Mesothelial cell of epicardium (in vitro differentiated cells): ENCODE measurements at regions not wholly inside any gene's neighbourhood (a gene's known extent, or its start where the extent isn't known, plus 50 kb on each side); places are given as distances from the start of the nearest gene placed in this dataset.

Source experiments
- DNase-seq, 2 experiments: peaks; one replicate each; pipeline ENCODE4 v3.0.0; 2021; ENCODE audit warnings: low spot score in 2 of 2; ENCODE audit not compliant: unreplicated experiment in 2 of 2
- H3K27ac Mint-ChIP-seq: 2 replicates; pipeline ENCODE4 v1.8.0; 2021; ENCODE audit warnings: mixed read lengths
- H3K27me3 Mint-ChIP-seq: 2 replicates; pipeline ENCODE4 v1.8.0; 2021; ENCODE audit warnings: low read depth, mixed read lengths
- H3K36me3 Mint-ChIP-seq: 2 replicates; pipeline ENCODE4 v1.8.0; 2021; ENCODE audit warnings: mixed read lengths
- H3K4me1 Mint-ChIP-seq: 2 replicates; pipeline ENCODE4 v1.8.0; 2021; ENCODE audit warnings: mixed read lengths
- H3K4me3 Mint-ChIP-seq: 2 replicates; pipeline ENCODE4 v1.8.0; 2021; ENCODE audit warnings: mild to moderate bottlenecking, moderate library complexity, mixed read lengths
- H3K9me3 Mint-ChIP-seq: 2 replicates; pipeline ENCODE4 v1.8.0; 2021; ENCODE audit warnings: mixed read lengths
- CTCF ChIP-seq: fragments of 200-600 bp; sonication (generic); IDR thresholded peaks from one replicate; pipeline ENCODE4 v1.5.0; 2021; ENCODE audit warnings: antibody characterized with exemption; ENCODE audit not compliant: unreplicated experiment

GRCh38 chr11:82216927-82217570, 516.6 kb downstream of the FAM181B start:
- no peak overlapping the region for H3K27ac Mint-ChIP-seq
- H3K27me3 Mint-ChIP-seq: no peaks in the 10 kb centered on the region
- TF ChIP-seq CTCF: no peak
- no peak overlapping the region for H3K4me3 Mint-ChIP-seq
- no peaks in the 10 kb centered on the region for H3K9me3 Mint-ChIP-seq
- no peaks in the 10 kb centered on the region for H3K36me3 Mint-ChIP-seq
- no peaks in the 10 kb centered on the region for H3K4me1 Mint-ChIP-seq
- no peak for DNase-seq

DNA sequence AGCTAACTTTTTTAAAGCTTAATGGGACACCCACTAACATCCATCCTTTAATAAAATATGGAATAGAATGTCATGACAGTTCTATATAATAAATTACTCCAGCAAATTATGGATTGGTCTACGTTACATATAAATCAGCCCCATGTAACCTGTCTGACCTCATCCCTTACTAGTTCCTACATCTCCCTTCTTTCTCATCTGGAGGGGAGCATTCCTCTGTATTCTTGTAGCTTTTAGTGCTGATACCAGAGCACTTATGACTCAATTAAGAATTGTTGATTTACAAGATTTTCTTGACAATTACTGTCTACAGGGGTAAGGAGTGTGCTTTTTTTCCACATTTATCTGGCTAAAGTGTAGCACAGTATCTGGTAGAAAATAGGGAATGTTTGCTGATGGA, 523.7 kb downstream of the FAM181B start:
- no peak overlapping the region for H3K27ac Mint-ChIP-seq
- DNase-seq: no peak
- no peaks in the 10 kb centered on the region for H3K4me1 Mint-ChIP-seq
- no peaks in the 10 kb centered on the region for H3K27me3 Mint-ChIP-seq
- TF ChIP-seq CTCF: no peak
- H3K36me3 Mint-ChIP-seq: no peaks in the 10 kb centered on the region
- H3K9me3 Mint-ChIP-seq: no peaks in the 10 kb centered on the region
- H3K4me3 Mint-ChIP-seq: no peak overlapping the region

- no peak for TF ChIP-seq CTCF
- H3K4me3 Mint-ChIP-seq: no peak overlapping the region
- H3K4me1 Mint-ChIP-seq: peaks cover 14% of the 10 kb centered on the region
- no peaks in the 10 kb centered on the region for H3K27me3 Mint-ChIP-seq
- H3K27ac Mint-ChIP-seq: no peak overlapping the region
- no peaks in the 10 kb centered on the region for H3K36me3 Mint-ChIP-seq
- H3K9me3 Mint-ChIP-seq: no peaks in the 10 kb centered on the region
- DNase-seq: no peak
Measured at GRCh38 chr11:82195283-82195682, 538.4 kb downstream of the FAM181B start.

DNA sequence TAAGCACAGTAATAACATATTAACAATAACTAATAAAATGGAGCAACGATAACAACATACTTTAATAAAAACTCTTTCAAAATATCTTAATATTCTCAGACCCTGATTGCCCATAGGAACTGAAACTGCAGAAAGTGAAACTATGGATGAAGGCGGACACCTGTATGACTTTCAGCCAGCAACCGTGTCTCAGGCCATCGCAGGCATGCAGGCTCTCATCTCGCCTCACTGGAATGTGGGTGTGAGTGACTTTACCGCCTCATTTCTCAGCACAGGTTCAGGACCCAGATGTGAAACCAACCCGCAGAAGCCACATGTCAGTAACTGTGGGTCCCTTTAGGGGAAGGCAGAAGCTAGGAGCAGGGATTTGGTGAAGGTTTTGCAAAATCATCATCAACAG, 539.1 kb downstream of the FAM181B start:
- no peaks in the 10 kb centered on the region for H3K36me3 Mint-ChIP-seq
- H3K4me3 Mint-ChIP-seq: no peak overlapping the region
- peak overlapping the region; percentile 65 for H3K27ac Mint-ChIP-seq
- peaks cover 14% of the 10 kb centered on the region for H3K4me1 Mint-ChIP-seq
- H3K9me3 Mint-ChIP-seq: no peaks in the 10 kb centered on the region
- DNase-seq: no peak
- no peaks in the 10 kb centered on the region for H3K27me3 Mint-ChIP-seq
- no peak for TF ChIP-seq CTCF

DNA sequence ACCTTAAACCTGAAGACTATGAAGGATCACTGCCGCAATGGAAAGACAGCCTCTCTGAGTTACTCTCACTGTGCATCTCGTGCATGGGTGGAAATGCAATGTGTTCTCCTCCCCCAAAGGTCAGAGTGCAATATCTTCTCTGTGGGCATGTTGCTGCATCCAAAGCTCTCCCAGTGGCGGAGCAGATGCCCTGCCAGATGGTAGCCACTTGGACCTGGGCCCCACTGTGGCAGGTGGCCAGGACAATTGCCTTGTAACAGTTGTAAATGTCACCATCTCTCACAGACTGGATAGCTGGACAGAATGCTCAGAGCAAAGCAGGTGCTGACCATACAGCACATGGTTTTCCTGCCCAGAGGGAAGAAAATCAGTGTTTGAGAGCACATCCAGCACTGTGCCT, 542.0 kb downstream of the FAM181B start:
- Mint-ChIP-seq H3K27me3 (no peaks in the 10 kb centered on the region), H3K4me1 (peaks cover 14% of the 10 kb centered on the region), H3K4me3 (no peak overlapping the region), H3K9me3 (no peaks in the 10 kb centered on the region), H3K36me3 (no peaks in the 10 kb centered on the region), H3K27ac (no peak overlapping the region)
- DNase-seq: no peak
- TF ChIP-seq CTCF: no peak

DNA sequence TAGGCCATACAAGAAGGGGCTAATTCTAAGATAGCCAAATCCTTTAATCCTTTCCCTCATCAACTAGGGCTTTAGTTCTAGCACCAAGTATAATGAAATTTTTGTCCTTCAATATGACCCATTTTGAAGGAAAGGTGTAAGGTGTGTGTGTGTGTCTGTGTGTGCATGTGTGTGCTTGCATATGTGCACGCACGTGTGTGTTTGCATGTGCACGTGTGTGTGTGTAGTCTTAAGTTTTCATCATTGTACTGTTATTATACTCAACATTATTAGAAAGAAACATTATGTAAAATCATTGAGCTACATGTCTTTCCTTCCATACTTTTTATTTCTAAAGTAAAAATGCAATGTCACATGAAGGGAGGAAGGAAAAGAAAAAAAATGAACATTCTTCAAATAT, 547.7 kb downstream of the FAM181B start:
- Mint-ChIP-seq H3K27ac (no peak overlapping the region), H3K27me3 (no peaks in the 10 kb centered on the region), H3K4me3 (no peak overlapping the region), H3K36me3 (no peaks in the 10 kb centered on the region), H3K4me1 (no peaks in the 10 kb centered on the region), H3K9me3 (peaks cover 4% of the 10 kb centered on the region)
- TF ChIP-seq CTCF: no peak
- no peak for DNase-seq
